GM19240 (cell line): ENCODE measurements at regions not wholly inside any gene's neighbourhood (a gene's known extent, or its start where the extent isn't known, plus 50 kb on each side); places are given as distances from the start of the nearest gene placed in this dataset.

Source experiments
- DNase-seq: peaks from one replicate; pipeline ENCODE4 v3.0.0; 2011; ENCODE audit warnings: low spot score; ENCODE audit not compliant: insufficient read length

GRCh38 chr1:29655145-29655544 lies 418.8 kb downstream of the PTPRU start:
- no peak for DNase-seq

GRCh38 chr1:29653886-29654450 lies 417.6 kb downstream of the PTPRU start:
- DNase-seq, result no peak

GRCh38 chr1:29653034-29653810 lies 416.9 kb downstream of the PTPRU start:
- DNase-seq, result no peak

- no peak for DNase-seq
Measured at GRCh38 chr1:29651684-29652665, 415.7 kb downstream of the PTPRU start.

- no peak for DNase-seq
Measured at GRCh38 chr1:29651246-29651645, 414.9 kb downstream of the PTPRU start.

- no peak for DNase-seq
Measured at GRCh38 chr1:29650476-29650875, 414.2 kb downstream of the PTPRU start.

- no peak for DNase-seq
Measured at GRCh38 chr1:29650041-29650400, 413.7 kb downstream of the PTPRU start.

GRCh38 chr1:29649189-29650040 lies 413.1 kb downstream of the PTPRU start:
- DNase-seq, result no peak

- DNase-seq, result no peak
Measured at GRCh38 chr1:29648798-29649188, 412.5 kb downstream of the PTPRU start.

- no peak for DNase-seq
Measured at GRCh38 chr1:29648026-29648425, 411.7 kb downstream of the PTPRU start.

GRCh38 chr1:29647581-29647980 lies 411.3 kb downstream of the PTPRU start:
- no peak for DNase-seq

GRCh38 chr1:29646161-29646775 lies 409.9 kb downstream of the PTPRU start:
- no peak for DNase-seq

- no peak for DNase-seq
Measured at GRCh38 chr1:29645586-29645985, 409.3 kb downstream of the PTPRU start.

GRCh38 chr1:29644812-29645211 lies 408.5 kb downstream of the PTPRU start:
- DNase-seq, result no peak

GRCh38 chr1:29643838-29644440 lies 407.6 kb downstream of the PTPRU start:
- no peak for DNase-seq

- no peak for DNase-seq
Measured at GRCh38 chr1:29643281-29643680, 407.0 kb downstream of the PTPRU start.

- DNase-seq, result no peak
Measured at GRCh38 chr1:29642519-29642918, 406.2 kb downstream of the PTPRU start.

- no peak for DNase-seq
Measured at GRCh38 chr1:29641921-29642320, 405.6 kb downstream of the PTPRU start.

GRCh38 chr1:29640428-29640785 lies 404.1 kb downstream of the PTPRU start:
- no peak for DNase-seq

GRCh38 chr1:29639741-29640427 lies 403.6 kb downstream of the PTPRU start:
- DNase-seq, result no peak
